ENCODE measurements at regions not wholly inside any gene's neighbourhood (a gene's known extent, or its start where the extent isn't known, plus 50 kb on each side); places are given as distances from the start of the nearest gene placed in this dataset.
A peak's percentile ranks its signal among the peaks of the same experiment; 100 is the strongest.
"Not testable (repeated sequence)": the region's sequence is repeated elsewhere in the genome, so short reads cannot be mapped to it uniquely, and the experiment has no call there.

DNA sequence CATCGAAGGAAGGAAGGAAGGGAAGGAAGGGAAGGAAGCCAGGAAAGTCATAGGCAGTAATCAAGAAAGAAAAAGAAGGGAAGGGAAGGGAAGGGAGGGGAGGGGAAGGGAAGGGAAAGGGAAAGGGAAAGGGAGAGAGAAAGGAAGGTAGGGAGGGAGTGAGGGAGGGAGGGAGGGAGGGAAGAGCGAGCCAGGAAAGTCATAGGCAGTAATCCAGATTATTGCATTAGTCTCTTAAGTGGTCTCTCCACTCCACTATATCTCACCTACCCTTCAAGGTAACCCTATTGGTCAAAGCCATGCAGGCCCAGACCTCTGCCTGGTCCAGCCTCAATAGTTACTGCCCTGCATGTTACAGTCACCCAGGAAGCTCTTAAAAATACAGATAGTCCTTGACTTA, 106.2 kb upstream of the RAP2B start:
- TF ChIP-seq ZFP36 (IDR thresholded peaks at IDR 0.05; ENCODE audit: borderline replicate concordance, partially characterized antibody) (no peak), CHD2 (IDR thresholded peaks at IDR 0.05; ENCODE audit: low read length, partially characterized antibody) (no peak), USF2 (IDR thresholded peaks at IDR 0.05) (no peak), POLR2A (IDR thresholded peaks at IDR 0.05; ENCODE audit: low read length) (no peak), HOXB5 (CRISPR knock-in tag; IDR thresholded peaks at IDR 0.05) (no peak), CEBPB (IDR thresholded peaks at IDR 0.05) (no peak), NR3C1 (IDR thresholded peaks at IDR 0.05) (no peak), HOXB13 (CRISPR knock-in tag; IDR thresholded peaks at IDR 0.05; ENCODE audit: low read depth) (no peak), FOXS1 (CRISPR knock-in tag; IDR thresholded peaks at IDR 0.05) (no peak), E2F6 (IDR thresholded peaks at IDR 0.05; ENCODE audit: borderline replicate concordance, low read depth) (no peak), GATA3 (IDR thresholded peaks at IDR 0.05; ENCODE audit: borderline replicate concordance) (no peak), ZSCAN20 (CRISPR knock-in tag; IDR thresholded peaks at IDR 0.05) (no peak), RFX5 (IDR thresholded peaks at IDR 0.05) (no peak), JUNB (IDR thresholded peaks at IDR 0.05) (no peak), POLR2AphosphoS2 (conservative IDR thresholded peaks at IDR 0.05; ENCODE audit: low read length) (no peak), SREBF2 (IDR thresholded peaks at IDR 0.05) (no peak)
- TF ChIP-seq, protein P1, sequence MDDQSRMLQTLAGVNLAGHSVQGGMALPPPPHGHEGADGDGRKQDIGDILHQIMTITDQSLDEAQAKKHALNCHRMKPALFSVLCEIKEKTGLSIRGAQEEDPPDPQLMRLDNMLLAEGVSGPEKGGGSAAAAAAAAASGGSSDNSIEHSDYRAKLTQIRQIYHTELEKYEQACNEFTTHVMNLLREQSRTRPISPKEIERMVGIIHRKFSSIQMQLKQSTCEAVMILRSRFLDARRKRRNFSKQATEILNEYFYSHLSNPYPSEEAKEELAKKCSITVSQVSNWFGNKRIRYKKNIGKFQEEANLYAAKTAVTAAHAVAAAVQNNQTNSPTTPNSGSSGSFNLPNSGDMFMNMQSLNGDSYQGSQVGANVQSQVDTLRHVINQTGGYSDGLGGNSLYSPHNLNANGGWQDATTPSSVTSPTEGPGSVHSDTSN (IDR thresholded peaks at IDR 0.05): no peak
- TF ChIP-seq, protein P2, sequence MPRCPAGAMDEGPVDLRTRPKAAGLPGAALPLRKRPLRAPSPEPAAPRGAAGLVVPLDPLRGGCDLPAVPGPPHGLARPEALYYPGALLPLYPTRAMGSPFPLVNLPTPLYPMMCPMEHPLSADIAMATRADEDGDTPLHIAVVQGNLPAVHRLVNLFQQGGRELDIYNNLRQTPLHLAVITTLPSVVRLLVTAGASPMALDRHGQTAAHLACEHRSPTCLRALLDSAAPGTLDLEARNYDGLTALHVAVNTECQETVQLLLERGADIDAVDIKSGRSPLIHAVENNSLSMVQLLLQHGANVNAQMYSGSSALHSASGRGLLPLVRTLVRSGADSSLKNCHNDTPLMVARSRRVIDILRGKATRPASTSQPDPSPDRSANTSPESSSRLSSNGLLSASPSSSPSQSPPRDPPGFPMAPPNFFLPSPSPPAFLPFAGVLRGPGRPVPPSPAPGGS (IDR thresholded peaks at IDR 0.05): no peak
- no peaks in the 10 kb centered on the region for H3K9me3 ChIP-seq
- peaks cover 39% of the 10 kb centered on the region for H3K4me1 ChIP-seq
- H3K4me3 ChIP-seq: no peak overlapping the region
- FAIRE-seq (no peak), ATAC-seq (no peak), DNase-seq (ENCODE audit: low read depth in 1 of 2, low spot score in 1 of 2) (no peak)
- CTCF ChIA-PET: interaction anchor here (1.1 to 1.6 kb wide), 2 partner anchors 8 to 540 kb away, joined by 3 to 4 read pairs; no protein-coding TSS in a partner anchor
- no peak overlapping the region for H3K4me2 ChIP-seq
- peak overlapping the region in 1 of 2 experiments; percentile 54; a peak in 2 of 6 replicates for H3K27ac ChIP-seq
- POLR2A ChIA-PET: interaction anchor here (4.1 kb wide), 1 partner anchor 105 kb away, joined by 15 read pairs; no protein-coding TSS in a partner anchor
- 90% methylated on average over 2 of the region's 2 CpGs for WGBS (ENCODE audit: missing lambda C conversion rate)

DNA sequence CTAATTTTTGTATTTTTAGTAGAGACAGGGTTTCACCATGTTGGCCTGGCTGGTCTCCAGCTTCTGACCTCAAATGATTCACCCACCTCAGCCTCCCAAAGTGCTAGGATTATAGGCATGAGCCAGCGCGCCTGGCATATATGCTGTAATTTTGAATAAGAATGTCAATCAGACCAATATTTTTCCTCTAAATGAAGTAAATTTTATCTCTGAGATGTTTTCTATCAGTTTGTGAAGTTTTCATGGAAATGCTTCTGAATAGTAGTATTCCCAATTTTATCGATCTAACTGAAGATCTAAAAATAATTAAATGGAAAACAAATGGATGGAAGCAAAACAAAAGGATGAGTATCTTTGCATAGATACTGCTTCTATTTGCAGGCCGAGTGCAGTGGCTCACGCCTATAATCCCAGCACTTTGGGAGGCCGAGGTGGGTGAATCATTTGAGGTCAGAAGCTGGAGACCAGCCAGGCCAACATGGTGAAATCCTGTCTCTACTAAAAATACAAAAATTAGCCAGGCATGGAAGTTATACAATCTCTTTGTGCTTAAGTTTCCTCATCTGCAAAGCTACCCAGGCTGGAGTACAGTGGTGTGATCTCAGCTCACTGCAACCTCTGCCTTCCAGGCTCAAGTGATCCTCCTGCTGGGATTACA, 103.9 kb upstream of the RAP2B start:
- H3K4me2 ChIP-seq: peak overlapping the region; percentile 57
- H3K9me3 ChIP-seq, FAIRE-seq, H3K4me3 ChIP-seq: not testable (repeated sequence)
- H3K4me1 ChIP-seq: peaks cover 22% of the 10 kb centered on the region
- peak in 1 of 2 experiments; percentile 28 for DNase-seq (ENCODE audit: low read depth in 1 of 2, low spot score in 1 of 2)
- ATAC-seq: peak; percentile 81 to 89; a peak in 5 of 6 replicates
- 5% methylated on average over 6 of the region's 6 CpGs for WGBS (ENCODE audit: missing lambda C conversion rate)
- H3K27ac ChIP-seq: peak overlapping the region; percentile 63 to 71
- POLR2A ChIA-PET: interaction anchor here (0.6 to 1.6 kb wide), 3 partner anchors 103 to 463 kb away, joined by 3 to 13 read pairs (median 5); no protein-coding TSS in a partner anchor
- TF ChIP-seq JUNB (IDR thresholded peaks at IDR 0.05) (peak; percentile 54), EP300 (IDR thresholded peaks at IDR 0.05) (peak in 1 of 2 experiments; percentile 14; a peak in 1 of 5 replicates), JUN (IDR thresholded peaks at IDR 0.05) (0 out of 5 replicates have a peak, but pooled peaks of 1 of the 2 experiments have one; percentile 33), FOSL2 (IDR thresholded peaks at IDR 0.05) (peak; percentile 38; the same call in 1 of the 2 replicates), FOSL2 (CRISPR knock-in tag; IDR thresholded peaks at IDR 0.05) (peak; percentile 59; the same call in 1 of the 2 replicates), RAD21 (conservative IDR thresholded peaks at IDR 0.05 in 1 of 2, IDR thresholded peaks at IDR 0.05 in 1 of 2) (0 out of 5 replicates have a peak, but pooled peaks of 1 of the 2 experiments have one; percentile 17)
- TF ChIP-seq, protein P2 (IDR thresholded peaks at IDR 0.05): 0 out of 3 replicates have a peak, but pooled peaks have one; percentile 41
- CTCF ChIA-PET: interaction anchor here (0.8 to 2.2 kb wide), 2 partner anchors 15 to 504 kb away, joined by 3 to 6 read pairs; no protein-coding TSS in a partner anchor
